A673 (cell line): ENCODE measurements at regions not wholly inside any gene's neighbourhood (a gene's known extent, or its start where the extent isn't known, plus 50 kb on each side); places are given as distances from the start of the nearest gene placed in this dataset.
A peak's percentile ranks its signal among the peaks of the same experiment; 100 is the strongest.

Source experiments
- BruUV-seq: library from RNA; stranded (reverse); fragments of 400-500 nt; replicated peaks from 2 replicates; lab custom pipeline; 2021; lab: Mats Ljungman, UMichigan
- CTCF ChIA-PET: fragments of 300-600 bp; sonication (Branson Sonifier 250); formaldehyde crosslinking; loops from one replicate; lab custom pipeline; 2022; ENCODE audit warnings: antibody characterized with exemption; lab: Charles Lee
- POLR2A ChIA-PET: fragments of 300-600 bp; sonication (Branson Sonifier 250); formaldehyde crosslinking; loops from one replicate; lab custom pipeline; 2022; ENCODE audit warnings: antibody characterized with exemption; ENCODE audit not compliant: low non-redundant PET; lab: Charles Lee
- DNase-seq: peaks from one replicate; pipeline ENCODE4 v3.0.0-alpha.2; 2015; ENCODE audit warnings: low spot score
- H3K27ac ChIP-seq: fragments of 200-600 bp; sonication (generic); 2 replicates; pipeline ENCODE4 v1.5.1; 2016; ENCODE audit warnings: mixed run types, low read depth, mild to moderate bottlenecking, mixed read lengths, antibody characterized with exemption, low read length; ENCODE audit not compliant: poor library complexity, severe bottlenecking
- H3K27me3 ChIP-seq: fragments of 200-600 bp; sonication (generic); replicated peaks from 2 replicates; pipeline ENCODE4 v1.6.1; 2017; ENCODE audit warnings: mixed run types, low read depth, mild to moderate bottlenecking, mixed read lengths, antibody characterized with exemption, low read length; ENCODE audit not compliant: insufficient read depth, poor library complexity
- H3K36me3 ChIP-seq: fragments of 200-600 bp; sonication (generic); 2 replicates; pipeline ENCODE4 v1.6.1; 2016; ENCODE audit warnings: mixed run types, mild to moderate bottlenecking, mixed read lengths, antibody characterized with exemption, low read length; ENCODE audit not compliant: insufficient read depth, poor library complexity, severe bottlenecking
- H3K4me1 ChIP-seq: fragments of 200-600 bp; sonication (generic); 2 replicates; pipeline ENCODE4 v1.6.1; 2017; ENCODE audit warnings: mixed run types, mild to moderate bottlenecking, mixed read lengths, antibody characterized with exemption, low read length; ENCODE audit not compliant: insufficient read depth, poor library complexity, severe bottlenecking
- H3K4me3 ChIP-seq: fragments of 200-600 bp; sonication (generic); 2 replicates; pipeline ENCODE4 v1.5.1; 2016; ENCODE audit warnings: low read depth, mixed run types, mild to moderate bottlenecking, mixed read lengths, low read length; ENCODE audit not compliant: poor library complexity, severe bottlenecking
- H3K9me3 ChIP-seq: fragments of 200-600 bp; sonication (generic); 2 replicates; pipeline ENCODE4 v1.6.1; 2016; ENCODE audit warnings: mixed run types, low read depth, mild to moderate bottlenecking, mixed read lengths, antibody characterized with exemption, low read length; ENCODE audit not compliant: poor library complexity, severe bottlenecking
- CTCF ChIP-seq: fragments of 300-800, 200-600 bp; sonication (generic); conservative IDR thresholded peaks from 2 replicates; pipeline ENCODE4 v1.5.1; 2017; ENCODE audit warnings: low read depth, mild to moderate bottlenecking, antibody characterized with exemption, low read length, moderate library complexity, mixed read lengths
- EZH2 ChIP-seq: fragments of 200-600 bp; sonication (generic); IDR thresholded peaks from 2 replicates; pipeline ENCODE4 v1.6.1; 2017; ENCODE audit warnings: borderline replicate concordance, low read depth, mild to moderate bottlenecking, mixed read lengths, antibody characterized with exemption, low read length; ENCODE audit not compliant: poor library complexity, severe bottlenecking
- intact Hi-C: fragments of 100-400 bp; cut with micrococcal nuclease; formaldehyde crosslinking; loops from one replicate; pipeline ENCODE4 v1.10.0; 2022; ENCODE audit not compliant: unreplicated experiment

- intact Hi-C loops = no loop called here
- Histone ChIP-seq H3K36me3 (no peaks in the 10 kb centered on the region), H3K27ac (peak overlapping the region; percentile 80), H3K4me1 (peaks cover 25% of the 10 kb centered on the region), H3K27me3 (no peaks in the 10 kb centered on the region), H3K4me3 (no peak overlapping the region), H3K9me3 (no peaks in the 10 kb centered on the region)
- TF ChIP-seq EZH2 (no peak), CTCF (no peak)
- CTCF ChIA-PET = no interaction called here
- peak; percentile 84 for DNase-seq
- no TSS peak for BruUV-seq
- POLR2A ChIA-PET = no interaction called here
Observed at GRCh38 chr10:107232013-107232412, 67.5 kb upstream of the SORCS1 start.

- BruUV-seq = no TSS peak
- H3K36me3 ChIP-seq = no peaks in the 10 kb centered on the region
- H3K27me3 ChIP-seq = no peaks in the 10 kb centered on the region
- DNase-seq = peak; percentile 11
- intact Hi-C loops = no loop called here
- H3K4me3 ChIP-seq = no peak overlapping the region
- H3K4me1 ChIP-seq = peaks cover 25% of the 10 kb centered on the region
- H3K27ac ChIP-seq = peak overlapping the region; percentile 80
- ChIA-PET POLR2A (no interaction called here), CTCF (no interaction called here)
- H3K9me3 ChIP-seq = no peaks in the 10 kb centered on the region
- TF ChIP-seq CTCF = no peak
- no peak for TF ChIP-seq EZH2
Observed at GRCh38 chr10:107230887-107231286, 66.4 kb upstream of the SORCS1 start.

- intact Hi-C loops = no loop called here
- POLR2A ChIA-PET = no interaction called here
Observed at GRCh38 chr10:107215681-107216080, 51.2 kb upstream of the SORCS1 start.

More at GRCh38 chr10:107215681-107216080, 51.2 kb upstream of the SORCS1 start:
- no peak overlapping the region for H3K27ac ChIP-seq
- no peaks in the 10 kb centered on the region for H3K36me3 ChIP-seq
- no peaks in the 10 kb centered on the region for H3K4me1 ChIP-seq
- no TSS peak for BruUV-seq
- no peaks in the 10 kb centered on the region for H3K9me3 ChIP-seq
- no peak overlapping the region for H3K4me3 ChIP-seq
- DNase-seq = no peak
- TF ChIP-seq CTCF (no peak), EZH2 (no peak)
- CTCF ChIA-PET = no interaction called here
- no peaks in the 10 kb centered on the region for H3K27me3 ChIP-seq
